GM18870 (cell line): ENCODE measurements at regions not wholly inside any gene's neighbourhood (a gene's known extent, or its start where the extent isn't known, plus 50 kb on each side); places are given as distances from the start of the nearest gene placed in this dataset.

ENCODE experiments used
- ATAC-seq: cut with Tn5 transposase; IDR thresholded peaks from one replicate; pipeline ENCODE4 v1.9.1; 2021; ENCODE audit warnings: moderate library complexity; ENCODE audit not compliant: unreplicated experiment

DNA sequence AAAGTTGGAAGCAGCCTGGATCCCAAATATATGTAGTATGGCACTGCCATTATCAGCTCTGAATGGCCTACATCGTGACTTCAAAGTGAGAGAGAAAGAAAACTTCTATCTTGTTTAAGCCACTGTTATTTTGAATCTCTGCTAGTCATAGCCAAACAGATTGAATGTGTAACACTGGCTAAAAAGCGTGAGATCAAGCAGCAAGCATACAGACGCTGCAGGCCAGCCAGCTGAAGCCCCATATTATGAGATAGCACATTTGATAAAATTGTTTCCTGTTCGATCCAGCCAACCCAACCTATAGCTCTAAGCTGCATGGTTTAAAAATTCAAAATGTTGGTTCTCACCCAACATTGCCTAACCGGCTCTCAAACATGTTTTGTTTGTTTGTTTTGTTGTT is 95.0 kb downstream of the DUSP6 start:
- ATAC-seq = no peak

DNA sequence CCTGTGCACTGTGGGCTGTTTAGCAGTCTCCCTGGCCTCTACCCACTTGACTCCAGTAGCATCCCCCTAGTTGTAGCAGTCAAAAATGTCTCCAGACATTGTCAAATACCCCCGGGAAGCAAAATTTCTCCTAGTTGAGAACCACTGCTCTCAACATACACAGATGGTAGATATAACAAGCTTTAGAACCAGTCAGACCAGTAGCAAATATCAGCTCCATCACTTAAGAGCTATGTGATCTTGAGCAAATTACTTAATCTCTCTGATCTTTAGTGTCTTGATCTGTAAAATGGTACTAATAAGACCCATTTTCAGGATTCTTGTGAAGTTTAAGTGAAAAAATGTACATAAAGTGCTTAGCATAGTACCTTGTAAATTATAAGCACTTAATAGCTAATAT is 96.2 kb downstream of the DUSP6 start:
- ATAC-seq = no peak

DNA sequence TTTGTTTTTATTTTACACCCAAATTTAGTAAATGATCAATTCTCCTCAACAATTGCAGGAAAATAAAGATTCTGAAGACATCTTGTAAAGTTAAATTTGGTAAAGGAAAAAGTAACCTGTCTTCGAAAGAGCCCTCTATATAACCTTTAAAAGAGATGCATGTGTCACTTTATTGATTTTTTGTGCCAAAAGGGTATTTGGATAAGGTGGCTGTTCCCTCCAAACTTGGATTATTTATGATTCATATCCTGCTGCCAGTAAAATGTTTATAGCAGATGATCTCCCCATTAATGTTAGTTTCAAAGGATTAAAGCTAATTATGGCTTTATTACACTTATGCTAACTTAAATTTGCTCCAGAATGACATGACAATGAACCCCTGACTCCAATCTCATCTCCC is 98.8 kb downstream of the DUSP6 start:
- ATAC-seq = no peak

DNA sequence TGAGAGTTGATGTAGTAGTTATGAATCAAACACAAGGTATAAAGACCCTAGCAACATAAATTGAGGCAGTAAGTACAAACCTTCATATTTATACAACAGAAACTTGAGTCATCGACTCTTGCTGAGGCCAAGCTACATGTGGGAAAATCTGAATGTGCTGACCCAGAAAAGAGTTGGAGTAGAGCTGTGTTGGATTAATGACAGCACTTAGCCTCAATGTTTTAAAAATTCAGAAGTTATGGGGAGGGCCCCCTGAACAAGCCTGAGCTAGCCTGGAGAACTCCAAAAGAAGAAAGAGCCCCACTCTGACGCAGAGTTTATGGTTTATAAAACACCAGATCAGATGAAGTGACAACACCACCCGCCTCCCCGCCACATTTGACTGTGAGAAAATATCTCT is 100.0 kb downstream of the DUSP6 start:
- ATAC-seq = no peak

DNA sequence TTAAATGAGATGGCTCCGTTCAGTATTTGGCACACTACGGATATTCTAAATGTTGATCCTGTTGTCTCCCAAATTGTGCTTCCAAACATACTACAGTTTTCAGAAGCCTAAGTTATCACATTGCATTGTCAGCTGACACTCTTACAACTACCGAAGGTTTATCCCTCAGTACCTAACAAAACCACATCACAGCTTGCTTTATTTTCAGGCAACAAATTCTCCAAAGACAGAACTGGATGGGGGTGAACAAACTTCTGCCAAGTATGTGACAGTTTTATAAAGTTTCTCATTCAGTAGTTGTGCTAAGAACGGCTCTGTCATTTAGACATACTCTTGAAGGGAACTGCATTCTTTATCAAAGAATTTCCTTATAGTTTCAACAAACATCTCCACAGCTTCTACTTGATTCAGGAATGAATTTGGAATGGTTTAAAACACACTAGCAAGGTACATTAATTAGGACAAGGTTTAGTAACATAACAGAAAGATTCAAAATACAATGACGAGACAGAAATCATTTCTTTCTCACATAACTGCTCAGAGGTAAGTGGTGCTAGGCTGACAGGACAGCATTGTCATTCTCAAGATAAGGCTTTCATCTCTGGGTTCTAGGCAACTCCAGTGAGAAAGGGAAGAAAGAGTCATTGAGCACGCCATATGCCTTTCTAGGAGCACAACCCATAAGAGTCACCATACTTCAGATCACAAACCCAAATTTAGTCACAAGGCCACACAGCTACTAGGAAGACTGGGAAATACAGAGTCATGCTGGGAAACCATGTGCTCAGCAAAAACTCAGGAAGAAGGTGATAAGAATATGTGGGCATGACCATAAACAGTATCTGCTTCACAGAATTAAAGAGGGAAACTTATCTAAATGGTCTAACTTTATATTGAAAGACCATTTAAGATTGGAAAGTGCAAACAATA is 100.7 kb downstream of the DUSP6 start:
- ATAC-seq = no peak

DNA sequence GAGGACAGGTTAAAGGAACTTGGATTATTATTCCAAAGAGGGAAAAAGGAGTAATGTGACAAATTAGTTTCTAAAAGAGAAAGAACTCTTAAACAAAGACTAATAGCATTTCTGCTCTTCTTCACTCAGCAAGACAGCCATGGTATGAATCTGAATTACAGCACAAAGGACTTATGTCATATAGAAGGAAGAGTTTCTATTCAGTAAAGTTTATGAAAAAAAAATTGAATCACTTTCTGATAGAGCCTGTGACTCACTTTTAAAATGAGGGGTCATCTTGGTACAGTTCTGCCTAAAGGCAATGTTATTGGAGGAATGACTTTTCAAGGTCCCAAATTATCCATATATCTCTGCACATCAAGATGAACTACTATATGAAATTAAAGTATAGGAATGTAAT is 101.7 kb downstream of the DUSP6 start:
- no peak for ATAC-seq

DNA sequence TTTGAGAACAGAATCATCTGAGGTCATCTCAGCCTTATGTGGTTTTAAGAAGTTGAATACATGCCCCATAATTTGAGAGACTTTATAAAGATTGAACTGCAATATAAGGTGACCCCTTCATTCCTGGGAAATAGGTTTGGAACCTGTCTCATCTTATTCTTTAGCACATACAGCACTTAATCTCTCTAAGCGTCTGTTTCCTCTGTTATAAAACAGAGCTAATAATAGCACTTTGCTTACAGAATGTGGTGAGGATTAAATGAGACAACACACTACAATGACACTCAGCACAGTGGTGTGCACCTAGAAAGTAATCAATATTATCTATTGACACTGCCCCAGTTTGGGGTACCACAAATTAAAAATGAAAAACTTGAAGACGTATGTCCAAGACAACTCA is 102.1 kb downstream of the DUSP6 start:
- ATAC-seq = no peak

DNA sequence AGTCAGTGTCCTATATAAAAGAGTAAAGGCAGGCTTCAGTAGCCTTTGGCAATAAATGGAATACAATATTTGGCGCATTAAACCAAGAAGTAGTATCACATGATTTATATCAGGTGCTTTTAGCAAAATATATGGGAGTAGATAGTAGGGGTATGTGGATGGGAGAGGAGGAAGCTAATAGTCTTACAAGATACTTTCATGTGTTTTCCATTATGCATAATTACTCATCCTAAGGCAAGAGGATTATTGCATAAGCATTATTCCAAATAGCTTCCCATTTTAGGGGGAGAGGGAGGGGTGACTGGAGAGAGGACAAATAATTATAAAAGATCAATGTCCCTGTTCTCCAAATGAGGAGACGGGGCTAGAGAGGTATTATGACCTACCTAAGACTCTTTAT is 104.3 kb downstream of the DUSP6 start:
- ATAC-seq = no peak

DNA sequence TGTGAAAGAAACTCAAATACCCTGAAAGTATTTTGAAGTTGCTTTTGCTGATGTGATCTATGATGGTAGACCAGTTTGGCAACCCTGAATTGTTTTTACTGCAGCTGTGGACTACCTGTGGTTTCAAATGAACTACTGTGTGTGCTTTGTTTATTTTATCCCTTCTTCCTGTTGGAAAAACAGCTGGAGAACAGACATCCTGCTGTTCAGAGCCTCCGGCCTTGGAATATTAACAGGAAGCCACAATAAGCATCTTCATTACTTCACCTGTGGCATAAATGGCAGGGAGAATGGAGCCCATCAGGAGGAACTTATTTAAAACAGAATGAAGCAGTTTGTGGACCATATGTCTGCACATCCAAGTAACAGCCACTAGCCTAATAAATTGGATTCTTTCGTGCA is 104.8 kb downstream of the DUSP6 start:
- no peak for ATAC-seq

DNA sequence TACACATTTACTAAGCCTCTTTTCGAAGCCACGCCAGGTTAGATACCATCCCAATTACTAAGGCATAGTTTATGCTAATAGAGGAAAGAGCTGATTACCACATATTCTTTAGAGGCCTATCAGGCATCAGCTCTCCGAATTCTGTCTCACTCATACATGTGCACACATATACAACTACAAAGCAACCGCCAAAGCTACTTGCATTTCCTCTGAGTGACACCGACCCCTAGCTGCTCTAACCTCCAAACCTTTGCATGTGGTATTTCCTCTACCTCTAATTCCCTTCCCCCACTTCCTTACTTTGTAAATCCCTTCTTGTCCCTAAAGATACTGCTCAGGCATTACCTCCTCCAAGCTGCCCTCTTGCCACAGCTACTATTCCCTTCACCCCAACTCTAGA is 107.2 kb downstream of the DUSP6 start:
- ATAC-seq = no peak

DNA sequence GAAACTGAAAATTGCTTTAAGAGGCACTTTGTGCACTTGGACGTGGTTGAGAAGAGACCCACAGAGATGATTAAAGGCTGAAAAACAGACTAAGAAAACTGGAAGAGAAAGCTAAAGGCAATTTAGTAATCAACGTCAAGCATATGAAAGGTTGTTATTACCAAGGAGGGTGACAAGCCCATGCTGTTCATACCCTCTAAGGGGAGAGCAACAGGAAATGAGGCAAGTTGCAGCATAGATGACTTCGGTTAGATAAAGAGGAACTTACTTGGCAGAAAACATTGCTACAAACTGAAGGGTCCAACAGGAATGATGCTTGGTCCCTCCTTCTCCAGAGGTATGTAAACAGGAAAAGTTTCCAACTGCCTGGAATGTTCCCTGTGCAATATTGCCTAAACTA is 107.8 kb downstream of the DUSP6 start:
- ATAC-seq = peak; percentile 45

DNA sequence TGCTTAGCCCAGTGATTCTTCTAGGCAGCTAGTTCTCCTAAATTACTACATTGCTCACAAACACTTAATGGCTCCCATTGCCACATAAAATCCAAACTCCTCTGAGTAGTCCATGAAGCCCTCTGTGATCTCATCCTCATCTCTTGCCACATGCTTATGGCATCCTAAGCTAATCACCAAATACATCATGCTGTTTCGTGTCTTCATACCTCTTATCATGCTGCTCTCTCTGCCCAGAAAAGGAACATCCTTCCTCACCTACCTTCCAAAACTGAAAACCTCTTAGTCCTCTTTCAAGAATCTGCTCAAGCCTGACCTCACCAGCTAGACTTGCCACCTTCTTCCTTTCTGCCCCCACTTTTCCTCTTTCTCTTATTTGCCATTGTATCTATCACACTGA is 108.5 kb downstream of the DUSP6 start:
- ATAC-seq = no peak

DNA sequence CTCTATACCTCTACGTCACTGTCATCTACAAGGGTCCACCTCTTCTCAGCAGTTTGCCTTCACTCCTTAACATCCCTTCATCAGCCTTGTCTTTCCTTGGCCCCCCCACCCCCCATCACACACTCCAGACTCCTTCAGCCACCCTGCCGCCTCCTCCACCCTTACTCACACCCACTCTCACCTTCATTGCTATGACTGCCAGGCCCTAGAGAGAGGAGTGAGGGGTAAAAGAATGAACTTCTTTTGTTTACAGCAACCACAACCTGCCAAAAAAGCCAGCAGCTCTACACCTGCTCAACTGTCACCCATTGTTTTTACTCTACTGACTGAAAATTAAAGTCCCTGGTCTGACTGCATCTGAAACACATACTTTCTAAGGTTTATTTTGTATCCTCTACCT is 112.8 kb downstream of the DUSP6 start:
- no peak for ATAC-seq

DNA sequence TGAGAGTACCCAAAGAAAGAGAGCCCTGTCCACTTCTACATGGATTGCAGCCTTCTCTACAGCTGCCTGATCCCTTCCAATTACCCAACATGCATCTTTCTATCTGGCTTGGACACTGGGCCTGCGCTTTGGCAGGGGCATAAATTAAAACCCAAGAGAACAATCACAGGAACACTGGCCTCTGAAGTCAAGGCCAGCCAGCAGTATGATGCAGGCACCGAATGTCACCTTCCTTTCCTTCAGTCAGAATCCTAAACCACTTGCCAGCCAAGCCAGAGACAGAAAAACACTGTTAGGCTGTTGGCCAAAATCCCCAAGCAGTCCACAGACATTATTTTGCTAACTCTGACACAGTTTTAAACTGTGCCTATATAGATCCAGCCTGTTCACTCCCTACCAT is 113.7 kb downstream of the DUSP6 start:
- ATAC-seq = no peak

DNA sequence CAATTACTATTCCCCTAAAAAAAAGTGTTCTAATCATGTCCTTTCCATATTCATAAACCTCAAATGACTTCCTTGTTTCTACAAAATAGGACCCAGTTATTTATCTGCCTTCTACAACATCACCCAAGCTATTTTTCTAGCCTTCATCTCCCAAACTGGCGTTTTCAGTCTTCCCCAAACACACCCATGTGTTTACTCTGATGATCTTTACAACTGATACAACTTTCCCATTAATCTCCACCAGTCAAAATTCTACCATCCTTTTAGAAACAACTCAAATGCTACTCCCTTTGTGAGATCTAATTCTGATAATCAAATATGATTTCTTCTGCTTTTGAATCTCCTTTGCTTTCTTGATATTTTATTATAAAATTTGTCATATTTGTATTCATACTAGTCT is 114.5 kb downstream of the DUSP6 start:
- ATAC-seq = no peak

DNA sequence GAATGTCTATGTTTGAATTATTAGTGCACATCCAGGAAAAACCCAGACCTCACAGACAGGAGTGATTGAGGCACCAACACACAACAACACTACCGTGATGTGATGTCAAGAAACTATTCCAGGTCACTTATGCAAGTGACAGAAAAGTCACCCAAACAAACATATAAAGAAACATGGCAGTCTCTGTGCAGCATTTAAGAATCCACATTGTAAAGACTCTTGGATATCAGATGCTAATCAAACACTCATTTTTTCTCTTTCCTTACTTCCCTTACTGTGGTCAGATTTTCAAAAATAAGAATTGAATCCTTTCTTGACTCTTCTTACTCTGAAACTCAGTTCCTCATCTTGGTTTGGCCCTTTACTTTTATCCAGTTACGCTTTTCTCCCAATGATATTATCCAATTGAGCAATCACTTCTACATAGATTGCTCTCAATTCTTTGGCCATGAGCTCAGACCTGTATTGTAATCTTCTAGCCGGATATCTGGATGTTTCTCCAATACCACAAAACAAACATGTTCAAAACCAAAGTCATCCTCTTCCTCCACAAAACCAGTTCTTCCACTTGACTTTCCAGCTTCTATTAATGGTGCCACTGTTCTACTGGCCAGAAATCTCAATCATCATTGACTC is 115.4 kb downstream of the DUSP6 start:
- ATAC-seq = no peak

DNA sequence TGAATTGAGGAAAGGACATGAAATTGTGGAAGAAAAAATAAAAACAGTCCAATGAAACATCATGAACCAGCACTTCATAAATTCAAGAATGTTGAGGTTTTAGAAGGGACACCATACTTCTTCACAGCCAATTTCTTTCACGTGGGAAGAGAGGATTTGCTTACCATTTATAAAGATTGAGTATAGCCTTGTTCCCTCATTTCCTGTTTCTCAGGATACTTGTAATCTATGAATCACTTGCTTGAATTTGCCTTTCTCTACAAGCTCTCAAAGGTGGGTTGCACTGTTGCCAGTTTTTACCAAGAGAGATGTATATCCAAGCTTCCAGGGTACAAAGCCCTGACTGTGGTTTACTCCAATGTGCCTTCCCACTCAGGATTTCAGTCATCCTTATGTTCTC is 116.1 kb downstream of the DUSP6 start:
- ATAC-seq = no peak

DNA sequence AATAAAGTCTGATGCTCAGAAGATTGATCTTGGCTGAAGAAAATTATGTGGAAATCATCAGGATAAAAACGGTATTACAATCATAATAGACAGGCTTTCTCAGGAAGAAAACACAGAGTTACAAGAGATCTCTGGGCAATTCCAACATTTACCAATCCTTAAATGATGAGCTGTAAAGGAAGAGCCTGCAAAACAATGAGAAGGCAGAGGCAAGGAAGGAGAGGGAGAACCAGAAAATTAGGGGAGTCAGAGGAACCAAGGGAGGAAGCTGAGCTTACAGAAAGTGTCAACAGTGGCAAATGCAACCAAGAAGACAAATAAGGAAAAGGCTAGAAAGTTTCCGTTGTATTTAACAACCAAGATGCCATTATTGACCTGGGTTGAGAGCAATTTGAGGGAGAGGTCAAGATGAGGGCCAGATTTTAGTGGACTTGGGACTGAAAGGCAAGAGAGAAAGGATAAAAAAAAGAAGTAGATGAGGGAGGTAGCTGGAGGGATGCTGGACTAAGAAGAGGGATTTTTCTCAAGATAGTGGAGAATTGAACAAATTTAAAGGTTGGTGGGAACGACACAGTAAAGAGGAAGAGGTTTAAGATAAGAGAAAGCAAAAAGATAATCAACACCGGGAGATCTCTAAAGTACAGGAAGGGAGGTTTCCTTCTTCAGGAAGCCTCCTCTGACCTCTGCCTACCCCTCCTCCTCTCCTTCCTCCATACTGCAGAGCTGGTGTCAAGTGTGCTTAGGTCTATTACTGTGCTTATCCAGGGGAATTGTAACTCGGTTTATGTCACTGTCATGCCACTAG is 116.9 kb downstream of the DUSP6 start:
- ATAC-seq = no peak

DNA sequence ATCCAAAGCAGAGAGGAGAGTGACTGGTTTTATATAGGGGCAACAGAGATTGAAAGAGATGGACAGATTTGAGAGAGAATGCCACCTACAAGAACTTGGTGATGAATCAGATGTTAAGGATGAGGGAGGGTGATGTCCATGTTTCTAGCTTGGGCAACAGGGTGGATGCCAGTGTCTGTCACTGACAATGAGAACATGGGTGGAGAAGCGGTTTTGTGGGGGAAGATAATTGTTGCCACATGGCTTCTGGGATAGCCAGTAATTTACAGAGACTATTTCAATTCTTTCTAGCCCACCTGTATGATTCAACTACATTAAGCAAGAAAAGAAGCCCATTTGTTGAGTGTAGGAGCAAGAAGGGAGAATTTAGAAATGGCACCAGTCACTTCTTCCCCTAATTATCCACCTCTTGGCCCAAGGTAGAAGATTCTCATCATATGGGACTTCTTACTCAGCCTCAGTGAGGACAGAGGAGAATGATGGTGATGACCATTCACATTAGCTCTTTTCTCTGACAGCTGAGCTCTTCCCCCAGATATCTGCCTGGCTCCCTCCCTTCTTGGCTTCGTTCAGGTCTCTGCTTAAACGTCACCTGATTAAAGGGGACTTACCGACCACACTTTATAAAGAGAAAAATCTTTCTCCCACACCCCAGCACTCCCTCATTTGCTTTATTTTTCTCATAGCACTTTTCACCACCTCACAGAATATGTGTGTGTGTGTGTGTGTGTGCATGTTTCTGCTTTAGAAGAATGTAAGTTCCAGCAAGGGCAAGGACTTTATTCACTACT is 117.8 kb downstream of the DUSP6 start:
- no peak for ATAC-seq

DNA sequence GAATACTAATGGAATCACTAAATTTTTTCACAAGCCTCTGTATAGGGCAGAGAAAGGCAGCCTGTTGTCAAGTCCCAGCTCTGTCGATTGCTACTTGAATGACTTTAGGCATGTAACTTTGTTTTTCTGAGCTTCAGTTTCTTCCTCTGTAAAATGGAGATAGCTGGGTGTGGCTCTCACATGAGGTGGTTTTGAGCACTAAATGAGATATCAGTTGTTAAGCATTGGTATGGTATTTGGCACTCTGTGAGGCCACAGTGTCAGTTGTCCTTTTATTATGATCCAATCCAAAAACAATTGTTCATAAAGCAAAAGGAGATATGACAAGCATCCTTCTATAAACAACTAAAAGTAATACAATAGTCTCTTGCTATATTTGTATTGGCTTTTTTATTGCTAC is 120.6 kb downstream of the DUSP6 start:
- ATAC-seq = no peak
